PC-9 (cell line): ENCODE measurements at regions not wholly inside any gene's neighbourhood (a gene's known extent, or its start where the extent isn't known, plus 50 kb on each side); places are given as distances from the start of the nearest gene placed in this dataset.
"Not testable (repeated sequence)": the region's sequence is repeated elsewhere in the genome, so short reads cannot be mapped to it uniquely, and the experiment has no call there.

Source experiments
- CTCF ChIP-seq: fragments of 200-600 bp; sonication (generic); conservative IDR thresholded peaks from 2 replicates; pipeline ENCODE4 v1.6.1; 2017; ENCODE audit warnings: mixed run types, antibody characterized with exemption, mild to moderate bottlenecking, moderate library complexity
- EZH2 ChIP-seq: fragments of 200-600 bp; sonication (generic); IDR thresholded peaks from 2 replicates; pipeline ENCODE4 v1.8.0; 2017; ENCODE audit warnings: antibody characterized with exemption, low read depth

GRCh38 chr16:29224675-29225074 lies 181.8 kb downstream of the NPIPB11 start:
- not testable (repeated sequence) for TF ChIP-seq CTCF, EZH2
